Naive thymus-derived CD4-positive, alpha-beta T cell (primary cell): ENCODE measurements at regions not wholly inside any gene's neighbourhood (a gene's known extent, or its start where the extent isn't known, plus 50 kb on each side); places are given as distances from the start of the nearest gene placed in this dataset.

Source experiments
- ATAC-seq: fragments of 150-1000 bp; cut with Tn5 transposase; 2 replicates; pipeline ENCODE4 v1.10.0; 2021; ENCODE audit warnings: mild to moderate bottlenecking, moderate library complexity
- CTCF ChIA-PET: fragments of 350-600 bp; sonication (Branson Sonifier 250); formaldehyde crosslinking; loops from one replicate; lab custom pipeline; 2021; ENCODE audit warnings: antibody characterized with exemption; lab: Charles Lee
- POLR2A ChIA-PET: fragments of 350-600 bp; sonication (Branson Sonifier 250); formaldehyde crosslinking; loops from one replicate; lab custom pipeline; 2021; ENCODE audit warnings: antibody characterized with exemption, inconsistent platforms; lab: Charles Lee
- DNase-seq, 9 donors: peaks; one replicate each; pipeline versions ENCODE4 v3.0.0 to v3.0.0-alpha.2; 2020 to 2022; ENCODE audit warnings: mixed read lengths in 1 of 9
- H3K27ac ChIP-seq: one replicate; pipeline ENCODE4 v1.7.0; 2013; ENCODE audit warnings: mild to moderate bottlenecking, low read depth, low read length, moderate library complexity
- H3K27me3 ChIP-seq, 2 donors: one replicate each; pipeline ENCODE4 v1.7.0; 2013; ENCODE audit warnings: low read length in 2 of 2, mild to moderate bottlenecking in 2 of 2, moderate library complexity in 2 of 2; ENCODE audit not compliant: control insufficient read depth in 2 of 2, insufficient read depth in 2 of 2
- H3K36me3 ChIP-seq, 3 experiments: 1 replicate in 2 of 3; 2 replicates in 1 of 3; pipeline ENCODE4 v1.7.0; 2013; ENCODE audit warnings: low read length in 3 of 3, mild to moderate bottlenecking in 3 of 3, moderate library complexity in 1 of 3; ENCODE audit not compliant: insufficient read depth in 3 of 3, control insufficient read depth in 2 of 3
- H3K4me1 ChIP-seq, 2 donors: one replicate each; pipeline ENCODE4 v1.7.0; 2013; ENCODE audit warnings: low read length in 2 of 2, mild to moderate bottlenecking in 2 of 2, moderate library complexity in 1 of 2; ENCODE audit not compliant: control insufficient read depth in 2 of 2, insufficient read depth in 2 of 2
- H3K4me3 ChIP-seq: 2 replicates; pipeline ENCODE4 v1.7.0; 2013; ENCODE audit warnings: mild to moderate bottlenecking, low read length
- H3K9me3 ChIP-seq, 3 experiments: 1 replicate in 2 of 3; 2 replicates in 1 of 3; pipeline ENCODE4 v1.7.0; 2013; ENCODE audit warnings: low read length in 3 of 3; ENCODE audit not compliant: control insufficient read depth in 2 of 3
- H3K27ac Mint-ChIP-seq, 9 donors: one replicate each; pipeline ENCODE4 v1.8.0; 2020 to 2022; ENCODE audit warnings: mixed read lengths in 9 of 9, mild to moderate bottlenecking in 8 of 9, moderate library complexity in 5 of 9, inconsistent platforms in 2 of 9
- H3K27me3 Mint-ChIP-seq, 5 donors: one replicate each; pipeline ENCODE4 v1.8.0; 2021 to 2022; ENCODE audit warnings: mixed read lengths in 5 of 5, mild to moderate bottlenecking in 1 of 5
- H3K36me3 Mint-ChIP-seq, 5 donors: one replicate each; pipeline ENCODE4 v1.8.0; 2020 to 2022; ENCODE audit warnings: mixed read lengths in 5 of 5, mild to moderate bottlenecking in 3 of 5, inconsistent platforms in 1 of 5
- H3K4me1 Mint-ChIP-seq, 7 donors: one replicate each; pipeline ENCODE4 v1.8.0; 2020 to 2022; ENCODE audit warnings: mixed read lengths in 7 of 7, mild to moderate bottlenecking in 3 of 7, inconsistent platforms in 1 of 7
- H3K4me3 Mint-ChIP-seq, 10 donors: one replicate each; pipeline ENCODE4 v1.8.0; 2020 to 2022; ENCODE audit warnings: mild to moderate bottlenecking in 10 of 10, mixed read lengths in 10 of 10, moderate library complexity in 6 of 10, inconsistent platforms in 2 of 10
- H3K9me3 Mint-ChIP-seq, 11 donors: one replicate each; pipeline ENCODE4 v1.8.0; 2020 to 2022; ENCODE audit warnings: mixed read lengths in 11 of 11, mild to moderate bottlenecking in 4 of 11, inconsistent platforms in 1 of 11, moderate library complexity in 1 of 11
- intact Hi-C, 2 donors: fragments of 100-400 bp; cut with micrococcal nuclease; formaldehyde crosslinking; loops; one replicate each; pipeline ENCODE4 v1.15.1; 2023

- peaks cover 0 to 11% (median 5%) of the 10 kb centered on the region in 11 donors for H3K9me3 Mint-ChIP-seq
- no peak overlapping the region for H3K27ac Mint-ChIP-seq
- Histone ChIP-seq H3K36me3 (no peaks in the 10 kb centered on the region), H3K9me3 (no peaks in the 10 kb centered on the region), H3K4me3 (no peak overlapping the region), H3K4me1 (no peaks in the 10 kb centered on the region), H3K27me3 (no peaks in the 10 kb centered on the region), H3K27ac (no peak overlapping the region)
- intact Hi-C loops = no loop called here
- H3K4me3 Mint-ChIP-seq = no peak overlapping the region
- ChIA-PET POLR2A (no interaction called here), CTCF (no interaction called here)
- ATAC-seq (no peak), DNase-seq (no peak)
- peaks cover 0 to 6% (median 0%) of the 10 kb centered on the region in 5 donors for H3K36me3 Mint-ChIP-seq
- H3K27me3 Mint-ChIP-seq = no peaks in the 10 kb centered on the region
- H3K4me1 Mint-ChIP-seq = no peaks in the 10 kb centered on the region
These were observed 64.2 kb upstream of the IRX1 start for GRCh38 chr5:3531320-3531986.

- Histone ChIP-seq H3K27ac (no peak overlapping the region), H3K27me3 (no peaks in the 10 kb centered on the region), H3K36me3 (no peaks in the 10 kb centered on the region), H3K4me1 (no peaks in the 10 kb centered on the region), H3K4me3 (no peak overlapping the region), H3K9me3 (no peaks in the 10 kb centered on the region)
- ChIA-PET CTCF (no interaction called here), POLR2A (no interaction called here)
- no peaks in the 10 kb centered on the region for H3K4me1 Mint-ChIP-seq
- no peaks in the 10 kb centered on the region for H3K27me3 Mint-ChIP-seq
- H3K9me3 Mint-ChIP-seq = peaks cover 0 to 11% (median 6%) of the 10 kb centered on the region in 11 donors
- DNase-seq (no peak), ATAC-seq (no peak)
- H3K36me3 Mint-ChIP-seq = peaks cover 0 to 6% (median 0%) of the 10 kb centered on the region in 5 donors
- H3K4me3 Mint-ChIP-seq = no peak overlapping the region
- no peak overlapping the region for H3K27ac Mint-ChIP-seq
- intact Hi-C loops = no loop called here
These were observed 65.4 kb upstream of the IRX1 start for GRCh38 chr5:3530251-3530650.

- Histone ChIP-seq H3K4me1 (no peaks in the 10 kb centered on the region), H3K9me3 (no peaks in the 10 kb centered on the region), H3K36me3 (no peaks in the 10 kb centered on the region), H3K4me3 (no peak overlapping the region), H3K27ac (no peak overlapping the region), H3K27me3 (no peaks in the 10 kb centered on the region)
- H3K9me3 Mint-ChIP-seq = peaks cover 0 to 20% (median 6%) of the 10 kb centered on the region in 11 donors
- H3K4me1 Mint-ChIP-seq = no peaks in the 10 kb centered on the region
- DNase-seq = no peak
- ATAC-seq = no peak
- H3K27me3 Mint-ChIP-seq = no peaks in the 10 kb centered on the region
- H3K36me3 Mint-ChIP-seq = peaks cover 0 to 9% (median 0%) of the 10 kb centered on the region in 5 donors
- CTCF ChIA-PET = no interaction called here
- no peak overlapping the region for H3K27ac Mint-ChIP-seq
- no peak overlapping the region for H3K4me3 Mint-ChIP-seq
- intact Hi-C loops = no loop called here
- POLR2A ChIA-PET = no interaction called here
These were observed 69.0 kb upstream of the IRX1 start for GRCh38 chr5:3526551-3527185.

GRCh38 chr5:3522491-3522890 lies 73.1 kb upstream of the IRX1 start:
- POLR2A ChIA-PET = no interaction called here
- Histone ChIP-seq H3K4me1 (no peaks in the 10 kb centered on the region), H3K36me3 (no peaks in the 10 kb centered on the region), H3K27me3 (no peaks in the 10 kb centered on the region), H3K27ac (no peak overlapping the region), H3K9me3 (no peaks in the 10 kb centered on the region), H3K4me3 (no peak overlapping the region)
- H3K9me3 Mint-ChIP-seq = peaks cover 0 to 20% (median 6%) of the 10 kb centered on the region in 11 donors
- ATAC-seq = no peak
- CTCF ChIA-PET = no interaction called here
- H3K27ac Mint-ChIP-seq = no peak overlapping the region
- DNase-seq = no peak
- H3K27me3 Mint-ChIP-seq = no peaks in the 10 kb centered on the region
- H3K36me3 Mint-ChIP-seq = peaks cover 0 to 9% (median 0%) of the 10 kb centered on the region in 5 donors
- intact Hi-C loops = no loop called here
- H3K4me3 Mint-ChIP-seq = no peak overlapping the region
- H3K4me1 Mint-ChIP-seq = no peaks in the 10 kb centered on the region

GRCh38 chr5:3518576-3518975 lies 77.1 kb upstream of the IRX1 start:
- Histone ChIP-seq H3K27me3 (no peaks in the 10 kb centered on the region), H3K36me3 (no peaks in the 10 kb centered on the region), H3K4me3 (no peak overlapping the region), H3K9me3 (no peaks in the 10 kb centered on the region), H3K4me1 (no peaks in the 10 kb centered on the region), H3K27ac (no peak overlapping the region)
- no peaks in the 10 kb centered on the region for H3K4me1 Mint-ChIP-seq
- H3K9me3 Mint-ChIP-seq = peaks cover 0 to 13% (median 2%) of the 10 kb centered on the region in 11 donors
- H3K36me3 Mint-ChIP-seq = peaks cover 0 to 8% (median 0%) of the 10 kb centered on the region in 5 donors
- ATAC-seq (no peak), DNase-seq (no peak)
- ChIA-PET POLR2A (no interaction called here), CTCF (no interaction called here)
- no peaks in the 10 kb centered on the region for H3K27me3 Mint-ChIP-seq
- H3K4me3 Mint-ChIP-seq = no peak overlapping the region
- no peak overlapping the region for H3K27ac Mint-ChIP-seq
- intact Hi-C loops = no loop called here

- Histone ChIP-seq H3K27ac (no peak overlapping the region), H3K36me3 (no peaks in the 10 kb centered on the region), H3K4me3 (no peak overlapping the region), H3K27me3 (no peaks in the 10 kb centered on the region), H3K4me1 (no peaks in the 10 kb centered on the region), H3K9me3 (no peaks in the 10 kb centered on the region)
- CTCF ChIA-PET = no interaction called here
- H3K4me1 Mint-ChIP-seq = no peaks in the 10 kb centered on the region
- ATAC-seq (no peak), DNase-seq (no peak)
- H3K27me3 Mint-ChIP-seq = no peaks in the 10 kb centered on the region
- intact Hi-C loops = no loop called here
- peaks cover 0 to 9% (median 1%) of the 10 kb centered on the region in 11 donors for H3K9me3 Mint-ChIP-seq
- no peak overlapping the region for H3K27ac Mint-ChIP-seq
- H3K4me3 Mint-ChIP-seq = no peak overlapping the region
- H3K36me3 Mint-ChIP-seq = peaks cover 0 to 3% (median 0%) of the 10 kb centered on the region in 5 donors
- POLR2A ChIA-PET = no interaction called here
These were observed 77.6 kb upstream of the IRX1 start for GRCh38 chr5:3518051-3518450.

- Histone ChIP-seq H3K4me1 (no peaks in the 10 kb centered on the region), H3K4me3 (no peak overlapping the region), H3K9me3 (no peaks in the 10 kb centered on the region), H3K27ac (no peak overlapping the region), H3K27me3 (no peaks in the 10 kb centered on the region), H3K36me3 (no peaks in the 10 kb centered on the region)
- Mint-ChIP-seq H3K9me3 (peaks cover 0 to 7% (median 0%) of the 10 kb centered on the region in 11 donors), H3K4me1 (no peaks in the 10 kb centered on the region), H3K4me3 (no peak overlapping the region), H3K27me3 (no peaks in the 10 kb centered on the region), H3K36me3 (no peaks in the 10 kb centered on the region), H3K27ac (no peak overlapping the region)
- intact Hi-C loops = no loop called here
- ATAC-seq (no peak), DNase-seq (no peak)
- ChIA-PET POLR2A (no interaction called here), CTCF (no interaction called here)
These were observed 78.3 kb upstream of the IRX1 start for GRCh38 chr5:3517348-3517747.
